SK-N-SH (cell line): ENCODE measurements at regions not wholly inside any gene's neighbourhood (a gene's known extent, or its start where the extent isn't known, plus 50 kb on each side); places are given as distances from the start of the nearest gene placed in this dataset.

ENCODE experiments used
- CTCF ChIA-PET: fragments of 300-600, 350-600 bp; formaldehyde crosslinking; extraction: SDS; loops from one replicate; lab custom pipeline; 2021; lab: Yijun Ruan, JAX
- POLR2A ChIA-PET: fragments of 350-600 bp; sonication (Branson Sonifier 250); formaldehyde crosslinking; extraction: SDS; loops from one replicate; lab custom pipeline; 2020; ENCODE audit warnings: antibody characterized with exemption, inconsistent platforms; lab: Yijun Ruan, JAX
- DNase-seq: peaks from one replicate; pipeline ENCODE4 v3.0.0; 2012
- H2AFZ ChIP-seq: fragments of 200-600 bp; sonication (generic); 2 replicates; pipeline ENCODE4 v1.8.1; 2016; ENCODE audit warnings: antibody characterized with exemption, mild to moderate bottlenecking, low read depth
- H3F3A ChIP-seq: fragments of 200-600 bp; sonication (generic); replicated peaks from 2 replicates; pipeline ENCODE3; 2016; ENCODE audit warnings: antibody characterized with exemption, mild to moderate bottlenecking; ENCODE audit not compliant: insufficient read depth
- H3K27ac ChIP-seq, 2 experiments: fragments of 200-500 bp in 1 of 2; fragments of 200-600 bp in 1 of 2; sonication (Bioruptor generic) in 1 of 2; sonication (generic), shearing (Covaris generic) in 1 of 2; 2 replicates each; pipeline versions ENCODE4 v1.5.1 to v1.6.1; 2014 to 2016; ENCODE audit warnings: low read depth in 2 of 2, inconsistent platforms in 1 of 2, low read length in 1 of 2, mild to moderate bottlenecking in 1 of 2, mixed read lengths in 1 of 2
- H3K27me3 ChIP-seq: fragments of 200-600 bp; sonication (generic), shearing (Covaris generic); 2 replicates; pipeline ENCODE4 v1.6.1; 2016; ENCODE audit warnings: mixed run types; ENCODE audit not compliant: insufficient read depth
- H3K36me3 ChIP-seq, 2 experiments: fragments of 200-500 bp in 1 of 2; fragments of 200-600 bp in 1 of 2; sonication (Bioruptor generic) in 1 of 2; sonication (generic) in 1 of 2; replicated peaks in 1 of 2; 2 replicates each; pipeline versions ENCODE3 to v1.5.1; 2014 to 2016; ENCODE audit warnings: low read length in 1 of 2, mild to moderate bottlenecking in 1 of 2; ENCODE audit not compliant: insufficient read depth in 2 of 2, control insufficient read depth in 1 of 2
- H3K4me1 ChIP-seq, 2 experiments: fragments of 200-500 bp in 1 of 2; fragments of 200-600 bp in 1 of 2; sonication (Bioruptor generic) in 1 of 2; sonication (generic), shearing (Covaris generic) in 1 of 2; 2 replicates each; pipeline versions ENCODE4 v1.5.1 to v1.6.1; 2014 to 2016; ENCODE audit warnings: low read depth in 1 of 2, low read length in 1 of 2, mixed run types in 1 of 2; ENCODE audit not compliant: insufficient read depth in 2 of 2, control insufficient read depth in 1 of 2
- H3K4me2 ChIP-seq: fragments of 200-600 bp; sonication (generic), shearing (Covaris generic); 2 replicates; pipeline ENCODE4 v1.6.1; 2017; ENCODE audit warnings: mixed run types
- H3K4me3 ChIP-seq, 2 experiments: fragments of 200-500 bp in 1 of 2; fragments of 200-600 bp in 1 of 2; sonication (Bioruptor generic) in 1 of 2; sonication (generic), shearing (Covaris generic) in 1 of 2; 2 replicates each; pipeline versions ENCODE4 v1.5.1 to v1.8.1; 2014 to 2016; ENCODE audit warnings: low read depth in 2 of 2, inconsistent platforms in 1 of 2, low read length in 1 of 2, mild to moderate bottlenecking in 1 of 2, mixed read lengths in 1 of 2, moderate library complexity in 1 of 2
- H3K79me2 ChIP-seq: fragments of 200-600 bp; sonication (generic); 2 replicates; pipeline ENCODE4 v1.8.1; 2017; ENCODE audit warnings: mild to moderate bottlenecking; ENCODE audit not compliant: insufficient read depth
- H3K9ac ChIP-seq: fragments of 200-600 bp; sonication (generic); 2 replicates; pipeline ENCODE4 v1.6.1; 2017; ENCODE audit warnings: mixed run types
- H3K9me2 ChIP-seq: fragments of 200-600 bp; sonication (generic); 2 replicates; pipeline ENCODE4 v1.6.1; 2017; ENCODE audit warnings: mixed run types
- H3K9me3 ChIP-seq: fragments of 200-600 bp; sonication (generic); 2 replicates; pipeline ENCODE4 v1.6.1; 2017; ENCODE audit warnings: mixed run types, mild to moderate bottlenecking, moderate library complexity
- H4K20me1 ChIP-seq: fragments of 200-600 bp; sonication (generic); 2 replicates; pipeline ENCODE4 v1.6.1; 2017; ENCODE audit warnings: mild to moderate bottlenecking, mixed run types; ENCODE audit not compliant: insufficient read depth
- ELF1 ChIP-seq: IDR thresholded peaks from 2 replicates; pipeline ENCODE4 v1.4.0; 2012
- EP300 ChIP-seq, 2 experiments: IDR thresholded peaks; 2 replicates each; pipeline versions ENCODE4 v1.4.0 to v1.6.1; 2012; ENCODE audit warnings: borderline replicate concordance in 1 of 2, low read depth in 1 of 2, low read length in 1 of 2
- FOSL2 ChIP-seq: IDR thresholded peaks from 2 replicates; pipeline ENCODE4 v1.4.0; 2012; ENCODE audit warnings: low read depth, mild to moderate bottlenecking, moderate library complexity, borderline replicate concordance
- FOXM1 ChIP-seq: IDR thresholded peaks from 2 replicates; pipeline ENCODE4 v1.4.0; 2012; ENCODE audit warnings: low read depth, mild to moderate bottlenecking
- GABPA ChIP-seq: IDR thresholded peaks from 2 replicates; pipeline ENCODE4 v1.4.0; 2012; ENCODE audit warnings: low read depth, mild to moderate bottlenecking
- MEF2A ChIP-seq: IDR thresholded peaks from 2 replicates; pipeline ENCODE4 v1.4.0; 2012; ENCODE audit warnings: low read depth, borderline replicate concordance
- MXI1 ChIP-seq: IDR thresholded peaks from 2 replicates; pipeline ENCODE4 v1.6.1; 2012; ENCODE audit warnings: mild to moderate bottlenecking, low read depth, low read length, improper control_type of control experiment
- NFIC ChIP-seq: IDR thresholded peaks from 2 replicates; pipeline ENCODE4 v1.4.0; 2012; ENCODE audit warnings: borderline replicate concordance
- NRF1 ChIP-seq: IDR thresholded peaks from 2 replicates; pipeline ENCODE4 v1.6.1; 2012; ENCODE audit warnings: low read depth, mild to moderate bottlenecking, low read length
- POLR2AphosphoS5 ChIP-seq: IDR thresholded peaks from 2 replicates; pipeline ENCODE4 v1.6.1; 2012; ENCODE audit warnings: low read depth, low read length
- RAD21 ChIP-seq: IDR thresholded peaks from 2 replicates; pipeline ENCODE4 v1.6.1; 2012; ENCODE audit warnings: mild to moderate bottlenecking, low read length
- RCOR1 ChIP-seq: fragments of 150-350 bp; IDR thresholded peaks from 2 replicates; pipeline ENCODE4 v1.6.1; 2017; ENCODE audit warnings: antibody characterized with exemption, low read length
- RFX5 ChIP-seq: IDR thresholded peaks from 2 replicates; pipeline ENCODE4 v1.6.1; 2012; ENCODE audit warnings: mild to moderate bottlenecking, improper control_type of control experiment, low read length
- RXRA ChIP-seq: IDR thresholded peaks from 2 replicates; pipeline ENCODE4 v1.4.0; 2012; ENCODE audit warnings: low read depth, mild to moderate bottlenecking, borderline replicate concordance
- SIN3A ChIP-seq: IDR thresholded peaks from 2 replicates; pipeline ENCODE4 v1.6.1; 2012; ENCODE audit warnings: low read depth, mild to moderate bottlenecking, low read length, moderate library complexity, borderline replicate concordance
- SMC3 ChIP-seq: IDR thresholded peaks from 2 replicates; pipeline ENCODE4 v1.6.1; 2012; ENCODE audit warnings: low read depth, low read length, improper control_type of control experiment
- TAF1 ChIP-seq: IDR thresholded peaks from 2 replicates; pipeline ENCODE4 v1.6.1; 2012; ENCODE audit warnings: low read depth, mild to moderate bottlenecking, low read length, moderate library complexity, borderline replicate concordance
- TCF12 ChIP-seq: IDR thresholded peaks from 2 replicates; pipeline ENCODE4 v1.4.0; 2012
- TEAD4 ChIP-seq: IDR thresholded peaks from 2 replicates; pipeline ENCODE4 v1.4.0; 2012; ENCODE audit warnings: mild to moderate bottlenecking, borderline replicate concordance; ENCODE audit not compliant: insufficient read depth
- YY1 ChIP-seq: IDR thresholded peaks from 2 replicates; pipeline ENCODE4 v1.4.0; 2012; ENCODE audit warnings: low read depth, mild to moderate bottlenecking
- WGBS: methylation state at CpG from one replicate; pipeline ENCODE4 v1.1.6; 2017; ENCODE audit warnings: low lambda C conversion rate; 5-methylcytosine and 5-hydroxymethylcytosine counted together
- TF ChIP-seq, protein P1 (sequence below): IDR thresholded peaks from 2 replicates; pipeline ENCODE4 v1.4.0; 2012; ENCODE audit warnings: low read depth, borderline replicate concordance
- TF ChIP-seq, protein P2 (sequence below): IDR thresholded peaks from 2 replicates; pipeline ENCODE4 v1.4.0; 2012; ENCODE audit warnings: low read depth
- TF ChIP-seq, protein P3 (sequence below): fragments of 150-350 bp; IDR thresholded peaks from 2 replicates; pipeline ENCODE4 v1.6.1; 2016; ENCODE audit warnings: mild to moderate bottlenecking, low read depth, low read length
- TF ChIP-seq, protein P4 (sequence below): fragments of 200-600 bp; sonication (generic); IDR thresholded peaks from 2 replicates; pipeline ENCODE4 v1.6.1; 2017; ENCODE audit warnings: antibody characterized with exemption, mild to moderate bottlenecking, moderate library complexity
- TF ChIP-seq, protein P5 (sequence below): fragments of 150-350 bp; IDR thresholded peaks from 2 replicates; pipeline ENCODE4 v1.6.1; 2017; ENCODE audit warnings: antibody characterized with exemption, low read length, low read depth, borderline replicate concordance

DNA sequence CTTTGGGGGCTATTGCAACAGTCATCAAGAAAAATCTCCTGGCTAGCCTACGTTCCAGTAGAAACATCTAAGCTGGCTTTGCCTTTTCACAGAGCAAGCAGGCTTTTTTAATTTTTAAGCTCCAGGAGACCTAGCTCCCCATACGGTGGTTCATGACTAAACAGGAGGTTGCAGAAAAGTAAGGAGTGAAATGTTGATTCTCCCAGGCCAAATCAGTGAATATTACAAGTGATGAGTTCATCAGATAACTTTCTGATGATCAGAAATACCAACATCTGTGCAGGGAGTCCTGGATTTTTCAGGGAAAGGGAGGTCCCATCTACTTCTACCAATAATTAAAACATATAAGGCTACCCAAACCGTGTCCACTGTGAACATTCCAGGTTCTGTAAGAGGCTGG, 477.3 kb upstream of the CELF2 start:
- POLR2A ChIA-PET = no interaction called here
- CTCF ChIA-PET = no interaction called here

DNA sequence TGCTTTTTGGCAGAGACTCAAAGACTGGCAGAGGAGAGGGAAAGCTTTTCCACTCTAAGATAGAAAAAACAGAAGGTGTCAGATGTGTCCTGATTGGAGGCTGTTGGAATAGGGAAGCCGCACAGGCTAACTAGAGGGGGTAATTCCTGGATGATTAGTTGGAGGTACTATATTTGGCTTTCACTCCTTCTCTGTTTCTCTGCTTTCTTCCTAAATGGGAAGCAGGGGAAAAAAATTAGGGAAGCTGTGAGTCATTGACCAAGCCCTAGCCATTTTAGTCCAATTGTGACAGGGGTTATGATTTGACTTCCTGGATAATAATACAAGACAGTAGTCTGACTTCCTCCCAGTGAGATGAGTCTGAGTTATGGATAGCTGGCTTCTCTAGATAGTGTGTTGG, 475.2 kb upstream of the CELF2 start:
- CTCF ChIA-PET = no interaction called here

More for the DNA sequence above, 477.3 kb upstream of the CELF2 start:
- no peak for TF ChIP-seq SMC3
- TF ChIP-seq RXRA = no peak
- TF ChIP-seq, protein P1, sequence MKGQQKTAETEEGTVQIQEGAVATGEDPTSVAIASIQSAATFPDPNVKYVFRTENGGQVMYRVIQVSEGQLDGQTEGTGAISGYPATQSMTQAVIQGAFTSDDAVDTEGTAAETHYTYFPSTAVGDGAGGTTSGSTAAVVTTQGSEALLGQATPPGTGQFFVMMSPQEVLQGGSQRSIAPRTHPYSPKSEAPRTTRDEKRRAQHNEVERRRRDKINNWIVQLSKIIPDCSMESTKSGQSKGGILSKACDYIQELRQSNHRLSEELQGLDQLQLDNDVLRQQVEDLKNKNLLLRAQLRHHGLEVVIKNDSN = no peak
- TF ChIP-seq NFIC = no peak
- no peak for TF ChIP-seq TEAD4
- TF ChIP-seq RFX5 = no peak
- no peak for TF ChIP-seq ELF1
- TF ChIP-seq, protein P2, sequence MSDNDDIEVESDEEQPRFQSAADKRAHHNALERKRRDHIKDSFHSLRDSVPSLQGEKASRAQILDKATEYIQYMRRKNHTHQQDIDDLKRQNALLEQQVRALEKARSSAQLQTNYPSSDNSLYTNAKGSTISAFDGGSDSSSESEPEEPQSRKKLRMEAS = no peak
- no peak for TF ChIP-seq YY1
- TF ChIP-seq, protein P3, sequence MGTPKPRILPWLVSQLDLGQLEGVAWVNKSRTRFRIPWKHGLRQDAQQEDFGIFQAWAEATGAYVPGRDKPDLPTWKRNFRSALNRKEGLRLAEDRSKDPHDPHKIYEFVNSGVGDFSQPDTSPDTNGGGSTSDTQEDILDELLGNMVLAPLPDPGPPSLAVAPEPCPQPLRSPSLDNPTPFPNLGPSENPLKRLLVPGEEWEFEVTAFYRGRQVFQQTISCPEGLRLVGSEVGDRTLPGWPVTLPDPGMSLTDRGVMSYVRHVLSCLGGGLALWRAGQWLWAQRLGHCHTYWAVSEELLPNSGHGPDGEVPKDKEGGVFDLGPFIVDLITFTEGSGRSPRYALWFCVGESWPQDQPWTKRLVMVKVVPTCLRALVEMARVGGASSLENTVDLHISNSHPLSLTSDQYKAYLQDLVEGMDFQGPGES = no peak
- TF ChIP-seq TCF12 = no peak
- TF ChIP-seq FOSL2 = no peak
- TF ChIP-seq MEF2A = no peak
- no peak for TF ChIP-seq SIN3A
- no peak for TF ChIP-seq GABPA
- no peak for TF ChIP-seq RAD21
- TF ChIP-seq RCOR1 = no peak
- no peak for TF ChIP-seq MXI1
- TF ChIP-seq FOXM1 = no peak
- no peak for DNase-seq
- no peaks in the 10 kb centered on the region for H3K4me1 ChIP-seq
- no peaks in the 10 kb centered on the region for H4K20me1 ChIP-seq
- no peaks in the 10 kb centered on the region for H3K79me2 ChIP-seq
- no peak overlapping the region for H2AFZ ChIP-seq
- 12% methylated on average over 3 of the region's 3 CpGs for WGBS
- no peaks in the 10 kb centered on the region for H3K36me3 ChIP-seq
- H3F3A ChIP-seq = no peaks in the 10 kb centered on the region
- no peaks in the 10 kb centered on the region for H3K9me2 ChIP-seq
- no peak overlapping the region for H3K9ac ChIP-seq
- H3K4me2 ChIP-seq = no peak overlapping the region
- H3K27me3 ChIP-seq = no peaks in the 10 kb centered on the region
- no peak overlapping the region for H3K27ac ChIP-seq
- H3K4me3 ChIP-seq = no peak overlapping the region
- H3K9me3 ChIP-seq = no peaks in the 10 kb centered on the region

More for the DNA sequence above, 475.2 kb upstream of the CELF2 start:
- H3K4me2 ChIP-seq = no peak overlapping the region
- no peaks in the 10 kb centered on the region for H3K9me2 ChIP-seq
- no peaks in the 10 kb centered on the region for H3F3A ChIP-seq
- no peak overlapping the region for H2AFZ ChIP-seq
- WGBS = 83% methylated on average over 1 of the region's 1 CpG
- no peak overlapping the region for H3K9ac ChIP-seq
- H4K20me1 ChIP-seq = no peaks in the 10 kb centered on the region
- no peaks in the 10 kb centered on the region for H3K27me3 ChIP-seq
- no peaks in the 10 kb centered on the region for H3K9me3 ChIP-seq
- H3K4me1 ChIP-seq = no peaks in the 10 kb centered on the region
- TF ChIP-seq NRF1 (no peak), EP300 (IDR thresholded peaks at IDR 0.05; ENCODE audit: borderline replicate concordance in 1 of 2, low read depth in 1 of 2, low read length in 1 of 2) (no peak), MEF2A (no peak), TAF1 (no peak), FOXM1 (no peak), RFX5 (no peak), RAD21 (no peak), YY1 (no peak), POLR2AphosphoS5 (no peak)
- TF ChIP-seq, protein P2 = no peak
- TF ChIP-seq, protein P4, sequence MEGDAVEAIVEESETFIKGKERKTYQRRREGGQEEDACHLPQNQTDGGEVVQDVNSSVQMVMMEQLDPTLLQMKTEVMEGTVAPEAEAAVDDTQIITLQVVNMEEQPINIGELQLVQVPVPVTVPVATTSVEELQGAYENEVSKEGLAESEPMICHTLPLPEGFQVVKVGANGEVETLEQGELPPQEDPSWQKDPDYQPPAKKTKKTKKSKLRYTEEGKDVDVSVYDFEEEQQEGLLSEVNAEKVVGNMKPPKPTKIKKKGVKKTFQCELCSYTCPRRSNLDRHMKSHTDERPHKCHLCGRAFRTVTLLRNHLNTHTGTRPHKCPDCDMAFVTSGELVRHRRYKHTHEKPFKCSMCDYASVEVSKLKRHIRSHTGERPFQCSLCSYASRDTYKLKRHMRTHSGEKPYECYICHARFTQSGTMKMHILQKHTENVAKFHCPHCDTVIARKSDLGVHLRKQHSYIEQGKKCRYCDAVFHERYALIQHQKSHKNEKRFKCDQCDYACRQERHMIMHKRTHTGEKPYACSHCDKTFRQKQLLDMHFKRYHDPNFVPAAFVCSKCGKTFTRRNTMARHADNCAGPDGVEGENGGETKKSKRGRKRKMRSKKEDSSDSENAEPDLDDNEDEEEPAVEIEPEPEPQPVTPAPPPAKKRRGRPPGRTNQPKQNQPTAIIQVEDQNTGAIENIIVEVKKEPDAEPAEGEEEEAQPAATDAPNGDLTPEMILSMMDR = no peak
- TF ChIP-seq, protein P5, sequence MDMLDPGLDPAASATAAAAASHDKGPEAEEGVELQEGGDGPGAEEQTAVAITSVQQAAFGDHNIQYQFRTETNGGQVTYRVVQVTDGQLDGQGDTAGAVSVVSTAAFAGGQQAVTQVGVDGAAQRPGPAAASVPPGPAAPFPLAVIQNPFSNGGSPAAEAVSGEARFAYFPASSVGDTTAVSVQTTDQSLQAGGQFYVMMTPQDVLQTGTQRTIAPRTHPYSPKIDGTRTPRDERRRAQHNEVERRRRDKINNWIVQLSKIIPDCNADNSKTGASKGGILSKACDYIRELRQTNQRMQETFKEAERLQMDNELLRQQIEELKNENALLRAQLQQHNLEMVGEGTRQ = no peak
- POLR2A ChIA-PET = no interaction called here
- no peaks in the 10 kb centered on the region for H3K79me2 ChIP-seq
- no peak overlapping the region for H3K27ac ChIP-seq
- no peak for DNase-seq
- H3K4me3 ChIP-seq = no peak overlapping the region
- H3K36me3 ChIP-seq = no peaks in the 10 kb centered on the region
